ENCODE measurements at regions not wholly inside any gene's neighbourhood (a gene's known extent, or its start where the extent isn't known, plus 50 kb on each side); places are given as distances from the start of the nearest gene placed in this dataset.

DNA sequence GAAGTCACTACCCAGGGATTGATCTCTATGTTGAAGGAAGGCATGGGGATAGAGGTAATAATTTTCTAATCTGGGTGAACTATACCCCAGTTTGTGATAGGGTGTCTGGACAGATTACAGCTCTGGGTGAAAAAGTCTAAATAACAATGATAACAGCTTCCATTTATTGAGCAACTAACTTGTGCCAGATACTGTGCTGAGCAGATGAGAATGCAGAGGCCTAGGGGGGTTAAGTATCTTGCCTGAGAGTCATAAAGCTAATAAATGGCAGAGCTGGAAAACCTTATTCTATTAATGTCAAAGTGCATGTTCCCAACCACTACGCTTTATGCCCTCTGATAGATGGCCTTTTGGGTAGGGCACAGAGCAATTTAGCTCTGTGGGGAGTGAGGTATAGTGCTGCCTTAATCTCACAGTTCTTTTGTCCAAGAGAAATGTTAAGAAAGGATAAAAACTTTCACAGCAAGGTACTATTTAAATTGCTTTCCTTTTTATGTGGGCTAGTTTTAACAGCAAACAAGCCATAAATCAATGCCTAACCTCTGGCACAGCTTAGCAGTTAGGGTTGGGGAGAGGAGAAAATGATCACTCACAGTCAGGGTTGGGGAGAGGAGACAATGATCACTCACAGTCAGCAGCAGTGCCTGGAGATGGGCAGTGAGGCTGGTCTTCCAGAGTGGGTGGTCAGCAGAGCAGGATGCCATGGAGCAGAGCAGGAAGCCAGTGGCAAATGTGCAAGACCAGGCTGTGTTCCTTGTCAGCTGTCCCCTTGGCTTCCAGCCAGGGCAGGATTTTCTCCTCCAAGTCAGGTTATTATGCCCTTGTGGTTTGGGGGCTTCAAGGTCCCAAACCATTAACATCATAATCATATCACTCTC is 187.0 kb downstream of the CARTPT start:
- Histone ChIP-seq H3K4me3 (ENCODE audit: low read depth, low read length) (no peak overlapping the region), H3K9me3 (no peaks in the 10 kb centered on the region), H3K27me3 (replicated peaks; ENCODE audit: control insufficient read depth, insufficient read depth, low read length) (no peaks in the 10 kb centered on the region; the same call in 1 of the 2 replicates), H3K4me1 (no peaks in the 10 kb centered on the region; the same call in 1 of the 2 replicates), H3K36me3 (ENCODE audit: control insufficient read depth, insufficient read depth, low read length) (no peaks in the 10 kb centered on the region)
- no peaks in the 10 kb centered on the region for H3K4me1 Mint-ChIP-seq (ENCODE audit: low read depth, unreplicated experiment)
- ChIA-PET POLR2A (no interaction called here), CTCF (no interaction called here)
- peaks cover 10% of the 10 kb centered on the region for H3K27me3 Mint-ChIP-seq (ENCODE audit: insufficient read depth, unreplicated experiment)
- H3K9me3 Mint-ChIP-seq (ENCODE audit: unreplicated experiment) = no peaks in the 10 kb centered on the region
- H3K4me3 Mint-ChIP-seq (ENCODE audit: unreplicated experiment) = no peak overlapping the region
- TF ChIP-seq, protein P1, sequence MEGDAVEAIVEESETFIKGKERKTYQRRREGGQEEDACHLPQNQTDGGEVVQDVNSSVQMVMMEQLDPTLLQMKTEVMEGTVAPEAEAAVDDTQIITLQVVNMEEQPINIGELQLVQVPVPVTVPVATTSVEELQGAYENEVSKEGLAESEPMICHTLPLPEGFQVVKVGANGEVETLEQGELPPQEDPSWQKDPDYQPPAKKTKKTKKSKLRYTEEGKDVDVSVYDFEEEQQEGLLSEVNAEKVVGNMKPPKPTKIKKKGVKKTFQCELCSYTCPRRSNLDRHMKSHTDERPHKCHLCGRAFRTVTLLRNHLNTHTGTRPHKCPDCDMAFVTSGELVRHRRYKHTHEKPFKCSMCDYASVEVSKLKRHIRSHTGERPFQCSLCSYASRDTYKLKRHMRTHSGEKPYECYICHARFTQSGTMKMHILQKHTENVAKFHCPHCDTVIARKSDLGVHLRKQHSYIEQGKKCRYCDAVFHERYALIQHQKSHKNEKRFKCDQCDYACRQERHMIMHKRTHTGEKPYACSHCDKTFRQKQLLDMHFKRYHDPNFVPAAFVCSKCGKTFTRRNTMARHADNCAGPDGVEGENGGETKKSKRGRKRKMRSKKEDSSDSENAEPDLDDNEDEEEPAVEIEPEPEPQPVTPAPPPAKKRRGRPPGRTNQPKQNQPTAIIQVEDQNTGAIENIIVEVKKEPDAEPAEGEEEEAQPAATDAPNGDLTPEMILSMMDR (IDR thresholded peaks at IDR 0.05; ENCODE audit: insufficient read depth in 1 of 2, low read depth in 1 of 2, low read length in 1 of 2, severe bottlenecking in 1 of 2, unreplicated experiment in 1 of 2) = no peak
- intact Hi-C loops (cut with micrococcal nuclease; ENCODE audit: unreplicated experiment) = no loop called here
- BruUV-seq (replicated peaks) = no TSS peak
- no peaks in the 10 kb centered on the region for H3K36me3 Mint-ChIP-seq (ENCODE audit: insufficient read depth, unreplicated experiment)
- H3K27ac Mint-ChIP-seq (ENCODE audit: unreplicated experiment) = no peak overlapping the region
- DNase-seq = no peak

DNA sequence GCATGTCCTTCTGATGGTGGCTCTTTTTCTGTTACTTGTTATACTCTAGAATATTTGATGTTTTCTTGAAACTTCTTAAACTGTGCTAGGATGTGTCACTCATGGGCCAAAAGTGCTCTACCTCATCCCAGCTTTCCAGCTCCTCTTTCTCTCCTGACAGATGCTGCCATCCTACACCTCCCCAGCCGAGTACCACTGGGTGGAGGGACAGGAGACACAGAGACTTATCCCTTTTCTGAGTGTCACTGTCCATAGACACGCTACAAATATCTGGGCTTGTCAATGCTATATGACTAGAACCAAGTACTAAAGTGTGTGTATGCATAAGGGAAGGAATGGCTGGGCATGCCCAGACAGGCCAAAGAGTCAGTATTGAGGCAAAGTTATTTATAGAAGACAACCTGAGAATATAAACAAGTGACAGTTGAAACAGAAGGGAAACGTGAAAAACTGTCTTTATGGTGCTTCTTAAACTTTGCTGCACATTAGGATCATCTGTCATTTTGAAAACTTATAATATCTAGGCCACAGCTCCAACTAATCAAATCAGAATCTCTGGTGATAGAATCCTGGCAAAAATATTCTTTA is 188.0 kb downstream of the CARTPT start:
- H3K27me3 ChIP-seq (replicated peaks; ENCODE audit: control insufficient read depth, insufficient read depth, low read length) = no peaks in the 10 kb centered on the region; the same call in 1 of the 2 replicates
- H3K4me1 ChIP-seq = no peaks in the 10 kb centered on the region; the same call in 1 of the 2 replicates
- DNase-seq = no peak
- H3K27me3 Mint-ChIP-seq (ENCODE audit: insufficient read depth, unreplicated experiment) = peaks cover 12% of the 10 kb centered on the region
- H3K4me3 ChIP-seq (ENCODE audit: low read depth, low read length) = no peak overlapping the region
- BruUV-seq (replicated peaks) = no TSS peak
- H3K4me3 Mint-ChIP-seq (ENCODE audit: unreplicated experiment) = no peak overlapping the region
- H3K36me3 Mint-ChIP-seq (ENCODE audit: insufficient read depth, unreplicated experiment) = no peaks in the 10 kb centered on the region
- no peaks in the 10 kb centered on the region for H3K9me3 Mint-ChIP-seq (ENCODE audit: unreplicated experiment)
- no peaks in the 10 kb centered on the region for H3K36me3 ChIP-seq (ENCODE audit: control insufficient read depth, insufficient read depth, low read length)
- intact Hi-C loops (cut with micrococcal nuclease; ENCODE audit: unreplicated experiment) = no loop called here
- no peak overlapping the region for H3K27ac Mint-ChIP-seq (ENCODE audit: unreplicated experiment)
- no peaks in the 10 kb centered on the region for H3K4me1 Mint-ChIP-seq (ENCODE audit: low read depth, unreplicated experiment)
- ChIA-PET CTCF (no interaction called here), POLR2A (no interaction called here)
- no peaks in the 10 kb centered on the region for H3K9me3 ChIP-seq
- TF ChIP-seq, protein P1 (IDR thresholded peaks at IDR 0.05; ENCODE audit: insufficient read depth in 1 of 2, low read depth in 1 of 2, low read length in 1 of 2, severe bottlenecking in 1 of 2, unreplicated experiment in 1 of 2) = no peak

DNA sequence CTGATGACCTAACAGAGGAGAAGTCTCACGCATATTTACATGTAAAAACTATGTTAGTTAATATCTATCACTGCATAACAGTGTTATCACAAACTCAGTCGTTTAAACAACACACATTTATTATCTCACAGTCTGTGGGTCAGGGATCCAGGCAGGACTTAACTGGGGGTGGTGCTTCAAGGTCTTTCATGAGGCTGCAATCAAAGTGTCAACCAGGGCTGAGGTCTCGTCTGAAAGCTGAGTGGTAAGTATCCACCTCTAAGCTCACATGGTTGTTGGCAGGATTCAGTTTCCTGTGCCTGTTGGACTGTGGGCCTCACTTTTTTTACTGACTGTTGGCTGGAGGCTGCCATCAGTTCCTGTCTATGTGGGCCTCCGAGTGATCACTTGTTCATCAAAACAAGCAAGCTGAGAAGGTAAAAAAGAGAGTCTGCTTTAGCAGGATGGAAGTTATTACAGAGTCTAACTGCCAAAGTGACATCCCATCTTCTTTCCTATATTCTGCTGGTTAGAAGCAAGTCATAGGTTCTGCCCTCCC is 188.6 kb downstream of the CARTPT start:
- H3K27me3 Mint-ChIP-seq (ENCODE audit: insufficient read depth, unreplicated experiment) = peaks cover 9% of the 10 kb centered on the region
- H3K4me1 Mint-ChIP-seq (ENCODE audit: low read depth, unreplicated experiment) = no peaks in the 10 kb centered on the region
- intact Hi-C loops (cut with micrococcal nuclease; ENCODE audit: unreplicated experiment) = no loop called here
- H3K4me1 ChIP-seq = no peaks in the 10 kb centered on the region; the same call in 1 of the 2 replicates
- TF ChIP-seq, protein P1 (IDR thresholded peaks at IDR 0.05; ENCODE audit: insufficient read depth in 1 of 2, low read depth in 1 of 2, low read length in 1 of 2, severe bottlenecking in 1 of 2, unreplicated experiment in 1 of 2) = no peak
- H3K9me3 Mint-ChIP-seq (ENCODE audit: unreplicated experiment) = no peaks in the 10 kb centered on the region
- no peak for DNase-seq
- ChIA-PET POLR2A (no interaction called here), CTCF (no interaction called here)
- no peak overlapping the region for H3K4me3 Mint-ChIP-seq (ENCODE audit: unreplicated experiment)
- H3K36me3 Mint-ChIP-seq (ENCODE audit: insufficient read depth, unreplicated experiment) = no peaks in the 10 kb centered on the region
- H3K27ac Mint-ChIP-seq (ENCODE audit: unreplicated experiment) = no peak overlapping the region
- H3K9me3 ChIP-seq = no peaks in the 10 kb centered on the region
- no peaks in the 10 kb centered on the region for H3K36me3 ChIP-seq (ENCODE audit: control insufficient read depth, insufficient read depth, low read length)
- H3K4me3 ChIP-seq (ENCODE audit: low read depth, low read length) = no peak overlapping the region
- BruUV-seq (replicated peaks) = no TSS peak
- H3K27me3 ChIP-seq (replicated peaks; ENCODE audit: control insufficient read depth, insufficient read depth, low read length) = no peaks in the 10 kb centered on the region; the same call in 1 of the 2 replicates
